HepG2 (cell line): ENCODE measurements at regions not wholly inside any gene's neighbourhood (a gene's known extent, or its start where the extent isn't known, plus 50 kb on each side); places are given as distances from the start of the nearest gene placed in this dataset.

ENCODE experiments used
- ATAC-seq: fragments of 200-7000 bp; cut with Tn5 transposase; 3 replicates; pipeline ENCODE4 v1.9.1; 2020; ENCODE audit warnings: mild to moderate bottlenecking, moderate library complexity
- BruUV-seq: library from RNA; stranded (reverse); fragments of 400-500 nt; replicated peaks from 2 replicates; lab custom pipeline; 2021; lab: Mats Ljungman, UMichigan
- CTCF ChIA-PET: fragments of 300-600 bp; formaldehyde crosslinking; extraction: SDS; loops from one replicate; lab custom pipeline; 2021; ENCODE audit warnings: low total read pairs, inconsistent platforms, low intra/inter-chr PET ratio; lab: Yijun Ruan, JAX
- POLR2A ChIA-PET: fragments of 350-600 bp; sonication (Branson Sonifier 250); formaldehyde crosslinking; loops from one replicate; lab custom pipeline; 2020; ENCODE audit warnings: antibody characterized with exemption, inconsistent platforms; lab: Yijun Ruan, JAX
- DNase-seq: peaks from one replicate; pipeline ENCODE4 v3.0.0-alpha.2; 2015; ENCODE audit warnings: low spot score
- FAIRE-seq: peaks from 3 replicates; lab custom pipeline; 2011; peaks lifted over from hg19 to GRCh38; lab: Jason Lieb, UNC
- H2AFZ ChIP-seq: one replicate; pipeline ENCODE4 v1.6.1; 2011; ENCODE audit warnings: low read length, inconsistent platforms
- H3K27ac ChIP-seq: fragments of 300-600 bp; 3 replicates; pipeline ENCODE4 v1.8.0; 2011; ENCODE audit warnings: mixed run types, mild to moderate bottlenecking, mixed read lengths, low read length, inconsistent platforms; ENCODE audit not compliant: insufficient read depth; ENCODE audit errors: extremely low read length
- H3K27me3 ChIP-seq, 2 experiments: fragments of 200-600 bp in 1 of 2; 2 replicates in 1 of 2; 3 replicates in 1 of 2; pipeline versions ENCODE4 v1.6.0 to v1.8.0; 2011; ENCODE audit warnings: low read length in 2 of 2, mild to moderate bottlenecking in 2 of 2, moderate library complexity in 2 of 2, inconsistent platforms in 1 of 2; ENCODE audit not compliant: insufficient read depth in 2 of 2, control insufficient read depth in 1 of 2
- H3K36me3 ChIP-seq, 2 experiments: fragments of 200-600 bp in 1 of 2; replicated peaks in 1 of 2; 2 replicates in 1 of 2; 3 replicates in 1 of 2; pipeline versions ENCODE4 v1.5.1 to v1.8.0; 2011; ENCODE audit warnings: low read length in 2 of 2, inconsistent platforms in 1 of 2; ENCODE audit not compliant: insufficient read depth in 2 of 2, control insufficient read depth in 1 of 2
- H3K4me1 ChIP-seq: 2 replicates; pipeline ENCODE4 v1.5.1; 2012; ENCODE audit warnings: low read length, inconsistent platforms; ENCODE audit not compliant: insufficient read depth
- H3K4me2 ChIP-seq: 2 replicates; pipeline ENCODE4 v1.6.0; 2011; ENCODE audit warnings: low read depth, low read length, inconsistent platforms
- H3K4me3 ChIP-seq, 3 experiments: fragments of 200-600 bp in 1 of 3; sonication (generic), shearing (Covaris generic) in 1 of 3; replicated peaks in 1 of 3; 2 replicates each; pipeline ENCODE4 v1.5.1; 2011 to 2016; ENCODE audit warnings: low read length in 3 of 3, inconsistent platforms in 2 of 3, low read depth in 2 of 3, mild to moderate bottlenecking in 2 of 3, control low read depth in 1 of 3, mixed read lengths in 1 of 3; ENCODE audit not compliant: insufficient read depth in 1 of 3
- H3K79me2 ChIP-seq: one replicate; pipeline ENCODE4 v1.6.1; 2011; ENCODE audit warnings: low read length, inconsistent platforms; ENCODE audit not compliant: insufficient read depth
- H3K9ac ChIP-seq: 2 replicates; pipeline ENCODE4 v1.6.0; 2011; ENCODE audit warnings: mild to moderate bottlenecking, low read depth, low read length, inconsistent platforms; ENCODE audit not compliant: insufficient read depth
- H3K9me3 ChIP-seq: 2 replicates; pipeline ENCODE4 v1.5.1; 2012; ENCODE audit warnings: mild to moderate bottlenecking, low read length
- H4K20me1 ChIP-seq: 2 replicates; pipeline ENCODE4 v1.6.0; 2011; ENCODE audit warnings: inconsistent platforms, mild to moderate bottlenecking, low read length, moderate library complexity; ENCODE audit not compliant: insufficient read depth
- BATF2 ChIP-seq: sonication (generic); formaldehyde crosslinking; IDR thresholded peaks from 2 replicates; pipeline ENCODE4 v1.8.0; 2022; ENCODE audit warnings: mild to moderate bottlenecking, missing genetic modification reagents, moderate library complexity
- FLYWCH1 ChIP-seq: sonication (generic); formaldehyde crosslinking; IDR thresholded peaks from 2 replicates; pipeline ENCODE4 v1.8.1; 2023; ENCODE audit warnings: mild to moderate bottlenecking, missing genetic modification reagents
- HOXA5 ChIP-seq: sonication (generic); formaldehyde crosslinking; IDR thresholded peaks from 2 replicates; pipeline ENCODE4 v1.4.0; 2020; ENCODE audit warnings: missing genetic modification reagents
- SRSF9 ChIP-seq: fragments of 200-400 bp; formaldehyde crosslinking; IDR thresholded peaks from 2 replicates; pipeline ENCODE4 v1.6.1; 2018; ENCODE audit warnings: borderline replicate concordance, mild to moderate bottlenecking, low read depth, low read length; ENCODE audit not compliant: insufficient read depth, poor library complexity, severe bottlenecking
- TBX3 ChIP-seq: fragments of 450-650 bp; IDR thresholded peaks from 2 replicates; pipeline ENCODE4 v1.6.1; 2017; ENCODE audit warnings: antibody characterized with exemption, mild to moderate bottlenecking, inconsistent platforms, borderline replicate concordance
- ZMYM4 ChIP-seq: sonication (generic); formaldehyde crosslinking; IDR thresholded peaks from 2 replicates; pipeline ENCODE4 v1.8.1; 2023; ENCODE audit warnings: mild to moderate bottlenecking, missing genetic modification reagents
- ZNF12 ChIP-seq: sonication (generic); formaldehyde crosslinking; IDR thresholded peaks from 2 replicates; pipeline ENCODE4 v1.5.0; 2020; ENCODE audit warnings: missing genetic modification reagents
- WGBS: methylation state at CpG from one replicate; pipeline ENCODE4 v1.1.6; 2017; ENCODE audit warnings: low lambda C conversion rate; 5-methylcytosine and 5-hydroxymethylcytosine counted together
- in situ Hi-C: cut with HindIII; loops from 2 replicates; pipeline ENCODE4 v1.10.0; 2017; ENCODE audit warnings: low pct_unique_long_range_greater_than_20kb; ENCODE audit not compliant: extremely low pct_ligation_motif_present
- intact Hi-C: fragments of 100-400 bp; cut with micrococcal nuclease; formaldehyde crosslinking; loops from one replicate; pipeline ENCODE4 v1.10.0; 2022; ENCODE audit not compliant: unreplicated experiment

- TF ChIP-seq HOXA5 (no peak), ZNF12 (CRISPR knock-in tag) (no peak)
- TF ChIP-seq, all 625 proteins: peak for 0
- Histone ChIP-seq H3K36me3 (no peaks in the 10 kb centered on the region), H3K27ac (no peak overlapping the region), H3K9me3 (no peaks in the 10 kb centered on the region), H3K9ac (no peak overlapping the region), H3K27me3 (peaks cover 0 to 6% of the 10 kb centered on the region in 2 experiments; a peak in 1 of 5 replicates), H3K4me2 (no peak overlapping the region), H3K4me1 (no peaks in the 10 kb centered on the region), H3K79me2 (no peaks in the 10 kb centered on the region), H3K4me3 (no peak overlapping the region), H2AFZ (no peak overlapping the region), H4K20me1 (no peaks in the 10 kb centered on the region)
- ChIA-PET POLR2A (no interaction called here), CTCF (no interaction called here)
- FAIRE-seq = no peak
- WGBS = 0% methylated on average over 5 of the region's 5 CpGs
- DNase-seq = no peak
- intact Hi-C loops = no loop called here
- in situ Hi-C loops = no loop called here
- no TSS peak for BruUV-seq
- no peak for ATAC-seq
Observed at GRCh38 chr2:94939349-94939748, 68.1 kb downstream of the TEKT4 start.

- FAIRE-seq (no peak), ATAC-seq (no peak), DNase-seq (no peak)
- H3K9me3 ChIP-seq = no peaks in the 10 kb centered on the region
- H3K9ac ChIP-seq = no peak overlapping the region
- in situ Hi-C loops = no loop called here
- H3K79me2 ChIP-seq = no peaks in the 10 kb centered on the region
- H2AFZ ChIP-seq = no peak overlapping the region
- no peak overlapping the region for H3K27ac ChIP-seq
- H4K20me1 ChIP-seq = no peaks in the 10 kb centered on the region
- no peaks in the 10 kb centered on the region for H3K36me3 ChIP-seq
- CTCF ChIA-PET = no interaction called here
- BruUV-seq = no TSS peak
- WGBS = 64% methylated on average over 26 of the region's 34 CpGs
- POLR2A ChIA-PET = no interaction called here
- no peak overlapping the region for H3K4me2 ChIP-seq
- peaks cover 0 to 24% of the 10 kb centered on the region in 2 experiments; a peak in 3 of 5 replicates for H3K27me3 ChIP-seq
- no peak overlapping the region for H3K4me3 ChIP-seq
- no peaks in the 10 kb centered on the region for H3K4me1 ChIP-seq
- no peak for TF ChIP-seq SRSF9
- no peak for TF ChIP-seq ZMYM4
- TF ChIP-seq BATF2 (CRISPR knock-in tag) = no peak
- no peak for TF ChIP-seq FLYWCH1 (CRISPR knock-in tag)
- no peak for TF ChIP-seq TBX3
- TF ChIP-seq, all 625 proteins: peak for 0
- intact Hi-C loops = no loop called here
Observed at GRCh38 chr2:94947097-94948016, 76.1 kb downstream of the TEKT4 start.
